H1 (cell line): ENCODE measurements at regions not wholly inside any gene's neighbourhood (a gene's known extent, or its start where the extent isn't known, plus 50 kb on each side); places are given as distances from the start of the nearest gene placed in this dataset.

Experiments used
- EGR1 ChIP-seq: IDR thresholded peaks from 2 replicates; pipeline ENCODE4 v1.6.1; 2011; ENCODE audit warnings: low read depth, low read length, borderline replicate concordance
- HDAC2 ChIP-seq, 2 experiments: fragments of 300-600 bp in 1 of 2; sonication (generic) in 1 of 2; IDR thresholded peaks; 2 replicates each; pipeline ENCODE4 v1.6.1; 2011 to 2012; ENCODE audit warnings: low read depth in 2 of 2, low read length in 2 of 2, mild to moderate bottlenecking in 2 of 2, moderate library complexity in 2 of 2, borderline replicate concordance in 1 of 2, inconsistent platforms in 1 of 2
- JUND ChIP-seq: IDR thresholded peaks from 2 replicates; pipeline ENCODE4 v1.6.1; 2011; ENCODE audit warnings: mild to moderate bottlenecking, improper control_type of control experiment, low read length
- POLR2A ChIP-seq, 2 experiments: IDR thresholded peaks; 1 replicate in 1 of 2; 2 replicates in 1 of 2; pipeline ENCODE4 v1.6.1; 2011; ENCODE audit warnings: low read depth in 2 of 2, low read length in 2 of 2, mild to moderate bottlenecking in 2 of 2; ENCODE audit errors: control extremely low read depth in 1 of 2
- POLR2AphosphoS5 ChIP-seq: IDR thresholded peaks from 2 replicates; pipeline ENCODE4 v1.6.1; 2011; ENCODE audit warnings: low read depth, low read length

DNA sequence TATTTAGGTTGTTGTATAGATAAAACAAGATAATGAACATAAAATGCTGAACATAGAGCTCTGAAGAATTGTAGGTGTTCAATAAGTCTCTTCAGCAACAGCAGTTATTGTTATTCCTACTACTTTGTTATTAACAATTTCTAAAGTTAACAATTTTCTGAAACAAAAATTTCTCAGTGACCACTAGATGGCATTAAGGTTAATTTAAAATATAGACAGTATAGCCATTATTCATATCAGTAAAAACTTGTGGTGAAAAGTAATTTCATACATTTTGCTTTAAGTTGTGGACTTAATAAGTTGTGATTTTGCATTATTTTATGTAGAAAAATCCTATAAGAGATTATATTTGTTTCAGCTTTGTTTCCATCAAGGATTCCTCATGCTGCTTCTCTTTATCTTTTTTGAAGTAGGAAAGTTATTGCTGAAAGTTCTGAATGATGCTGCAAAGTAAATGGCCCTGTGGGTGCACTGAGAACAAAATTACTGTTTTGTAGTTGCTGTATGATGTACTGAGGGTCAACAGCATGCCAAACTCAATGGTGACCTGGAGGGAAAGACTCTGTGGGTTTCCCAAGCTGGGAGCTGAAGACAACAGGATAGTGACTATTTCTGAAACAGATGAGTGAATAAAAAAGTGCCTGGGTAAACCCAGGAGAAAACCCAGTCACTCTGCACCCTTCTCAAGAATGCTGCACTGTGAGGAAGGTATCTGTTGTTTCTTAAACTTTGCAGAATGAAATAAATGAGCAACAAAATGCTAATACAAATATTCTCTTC is 253.6 kb downstream of the KIF20B start:
- TF ChIP-seq JUND (no peak), POLR2A (IDR thresholded peaks at IDR 0.05; ENCODE audit: control extremely low read depth in 1 of 2, low read depth in 2 of 2, low read length in 2 of 2) (no peak), POLR2AphosphoS5 (no peak), EGR1 (no peak), HDAC2 (IDR thresholded peaks at IDR 0.05; ENCODE audit: borderline replicate concordance in 1 of 2, low read depth in 2 of 2, low read length in 2 of 2) (no peak)
